ENCODE measurements at regions not wholly inside any gene's neighbourhood (a gene's known extent, or its start where the extent isn't known, plus 50 kb on each side); places are given as distances from the start of the nearest gene placed in this dataset.
A peak's percentile ranks its signal among the peaks of the same experiment; 100 is the strongest.

DNA sequence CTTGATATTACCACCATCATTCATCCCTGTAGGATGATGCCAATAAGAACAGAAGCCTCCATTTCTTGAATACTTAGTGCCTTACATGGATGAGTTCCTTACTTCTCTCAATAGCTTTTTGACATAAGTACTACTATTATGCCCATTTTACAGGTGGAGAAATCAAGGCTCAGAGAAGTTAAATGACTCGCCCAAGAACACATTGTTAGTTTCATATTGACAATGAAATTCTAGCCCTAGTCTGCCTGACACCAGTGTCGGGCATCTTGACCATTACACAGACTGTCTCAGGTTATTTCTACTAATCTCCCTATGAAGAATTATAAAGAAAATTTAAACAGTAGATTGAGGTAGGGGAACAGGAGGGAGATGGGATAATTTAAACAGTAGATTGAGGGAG, 52.5 kb upstream of the ARL8B start:
- DNase-seq (ENCODE audit: low read depth), result no peak

DNA sequence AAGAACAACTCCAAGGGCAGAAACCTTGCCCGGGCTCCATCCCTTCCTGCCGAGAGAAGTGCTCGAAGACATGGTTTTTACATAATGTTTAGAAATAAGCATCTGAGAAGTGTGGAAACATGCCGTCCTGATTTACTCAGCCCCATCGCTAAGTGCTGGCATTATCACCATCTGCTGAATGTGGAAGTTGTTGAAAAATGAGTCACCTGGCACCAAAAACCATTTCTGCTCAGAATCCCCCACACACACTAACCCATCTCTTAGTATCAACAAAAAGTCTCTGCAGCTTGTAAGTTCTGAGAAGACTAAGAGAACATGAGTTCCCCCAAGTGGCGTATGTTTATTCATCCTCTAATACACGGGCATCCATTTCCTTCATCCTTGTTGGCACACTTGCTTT, 51.0 kb upstream of the ARL8B start:
- peak; percentile 61 for DNase-seq (ENCODE audit: low read depth)

GRCh38 chr3:5072100-5072816, 49.8 kb upstream of the ARL8B start:
- no peak for DNase-seq (ENCODE audit: low read depth)

Data from RPMI7951 (cell line).